Jurkat, Clone E6-1 (cell line): ENCODE measurements at regions not wholly inside any gene's neighbourhood (a gene's known extent, or its start where the extent isn't known, plus 50 kb on each side); places are given as distances from the start of the nearest gene placed in this dataset.
"Not testable (repeated sequence)": the region's sequence is repeated elsewhere in the genome, so short reads cannot be mapped to it uniquely, and the experiment has no call there.

Experiments
- DNase-seq: peaks from one replicate; pipeline ENCODE4 v3.0.0-alpha.2; 2011; ENCODE audit warnings: low read depth, low spot score
- H3K4me3 ChIP-seq: 2 replicates; pipeline ENCODE4 v1.5.1; 2011; ENCODE audit warnings: mild to moderate bottlenecking, low read length, control low read depth, moderate library complexity

GRCh38 chr15:23835953-23836352, 148.8 kb upstream of the NDN start:
- H3K4me3 ChIP-seq: no peak overlapping the region
- DNase-seq: no peak

DNA sequence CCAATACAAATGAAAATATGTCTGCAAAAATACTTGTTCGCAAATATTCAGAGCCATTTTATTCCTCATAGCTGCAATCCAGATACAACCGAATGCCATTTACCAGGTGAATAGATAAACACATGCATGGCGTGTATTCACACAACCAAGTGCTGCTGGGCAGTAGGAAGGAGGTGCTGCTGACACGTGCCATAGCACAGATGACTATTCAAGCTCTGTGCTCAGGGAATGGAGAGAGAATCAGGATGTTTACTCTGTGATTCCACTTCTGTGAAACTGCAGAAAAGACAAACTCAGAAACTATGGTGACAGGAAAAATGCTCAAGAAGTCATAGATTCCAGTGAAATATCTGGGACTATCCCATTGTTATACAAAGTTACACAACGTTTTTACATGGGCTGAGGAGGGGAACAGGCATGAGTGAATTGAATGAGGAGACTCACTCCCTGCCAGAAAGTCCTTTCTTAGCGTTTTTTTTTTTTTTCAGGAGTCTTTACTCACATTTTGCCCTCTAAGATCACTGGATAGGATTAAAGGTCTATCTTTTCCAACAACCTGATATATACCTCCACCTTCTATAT, 152.9 kb upstream of the NDN start:
- DNase-seq: no peak
- H3K4me3 ChIP-seq: no peak overlapping the region

DNA sequence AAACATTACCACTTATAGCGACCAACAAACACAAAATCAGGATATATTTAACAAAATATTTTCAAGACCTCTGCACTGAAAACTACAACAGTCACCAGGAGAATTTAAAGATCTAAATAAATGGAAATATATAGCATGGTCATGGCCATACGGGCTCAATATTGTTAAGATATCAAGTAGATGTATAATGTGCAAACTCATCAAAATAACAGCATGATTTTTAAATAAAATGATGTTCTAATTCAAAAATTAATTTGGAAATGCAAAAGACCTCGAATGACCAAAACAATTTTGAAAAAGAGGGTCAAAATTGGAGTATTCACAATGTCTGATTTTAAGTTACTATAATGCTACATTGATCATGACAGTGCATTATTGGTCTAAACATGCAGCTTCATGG, 159.1 kb upstream of the NDN start:
- no peak overlapping the region for H3K4me3 ChIP-seq
- no peak for DNase-seq

DNA sequence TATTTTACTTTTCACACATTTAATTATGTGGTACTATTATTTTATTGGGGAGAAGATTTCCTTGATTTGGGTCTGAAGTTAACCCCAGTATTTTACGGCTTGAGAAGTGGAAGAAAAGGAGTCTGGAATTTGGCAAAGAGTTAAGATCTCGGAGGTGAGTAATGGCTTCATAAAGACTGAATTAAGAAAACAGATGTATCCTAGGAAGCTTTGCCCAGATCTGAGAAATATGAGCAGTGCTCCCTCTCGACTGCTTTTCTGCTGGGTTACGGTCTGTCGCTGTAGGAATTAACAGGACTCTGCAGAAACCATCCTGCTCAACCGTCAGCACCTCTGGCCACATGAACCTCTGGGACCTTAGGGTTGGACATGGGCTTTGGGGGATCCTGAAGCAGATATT, 163.6 kb upstream of the NDN start:
- H3K4me3 ChIP-seq: no peak overlapping the region
- DNase-seq: no peak

DNA sequence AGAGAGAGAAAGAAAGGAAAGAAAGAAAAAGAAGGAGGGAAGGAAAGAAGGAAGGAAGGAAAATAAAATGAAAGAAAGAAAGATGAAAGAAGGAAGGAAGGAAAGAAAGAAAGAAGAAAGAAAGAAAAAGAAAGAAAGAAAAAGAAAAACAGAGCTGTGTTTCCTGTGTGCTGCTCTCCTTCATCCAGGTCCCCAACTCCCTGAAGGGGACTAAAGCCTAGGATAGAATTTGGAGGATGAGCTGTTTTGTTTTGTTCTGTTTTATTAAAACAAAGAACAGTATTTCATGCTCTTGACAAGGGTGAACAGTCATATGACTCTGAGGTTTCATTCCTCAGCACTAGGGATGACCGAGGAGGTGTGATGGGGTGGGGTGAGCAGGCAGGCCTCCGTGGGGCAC, 164.8 kb upstream of the NDN start:
- DNase-seq: no peak
- H3K4me3 ChIP-seq: no peak overlapping the region

- DNase-seq: no peak
- H3K4me3 ChIP-seq: no peak overlapping the region
Measured at GRCh38 chr15:23853286-23853685, 166.2 kb upstream of the NDN start.

DNA sequence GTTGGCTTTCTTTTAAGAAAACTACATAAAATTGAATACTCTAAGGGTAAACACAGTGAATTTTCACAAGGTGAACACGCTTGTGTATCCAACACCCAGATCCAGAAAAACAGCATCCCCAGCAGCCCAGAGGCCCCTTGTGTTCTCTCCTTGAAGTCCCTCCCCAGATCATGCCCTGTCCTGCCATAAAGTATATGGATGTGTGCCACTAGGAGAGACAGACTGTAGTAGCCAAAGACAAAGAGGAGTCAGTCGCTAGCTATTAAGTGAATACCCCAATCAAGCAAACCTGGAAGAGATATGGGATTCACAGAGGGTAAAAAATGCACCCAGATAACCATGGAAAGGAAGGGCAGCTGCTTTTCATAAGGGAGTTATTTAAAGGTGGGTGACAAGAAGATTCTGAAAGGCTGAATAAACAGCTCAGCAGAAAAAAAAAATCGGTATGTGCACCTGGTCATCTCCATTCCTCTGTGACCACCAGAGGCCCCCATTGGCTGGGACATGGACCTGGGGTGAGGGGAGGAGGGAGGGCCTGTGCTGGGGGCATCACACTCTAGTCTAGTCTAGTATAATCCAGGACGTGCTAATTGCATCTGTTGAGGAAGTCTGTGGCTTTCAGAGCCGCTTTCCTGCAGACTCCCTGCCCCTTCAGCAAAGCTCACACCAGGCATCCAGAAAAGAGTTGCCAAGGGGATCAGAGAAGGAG, 167.3 kb upstream of the NDN start:
- H3K4me3 ChIP-seq: no peak overlapping the region
- peak; percentile 5 for DNase-seq

GRCh38 chr15:23854912-23855659, 168.0 kb upstream of the NDN start:
- no peak overlapping the region for H3K4me3 ChIP-seq
- DNase-seq: no peak

- no peak for DNase-seq
Measured at GRCh38 chr15:23855947-23856346, 168.8 kb upstream of the NDN start.

DNA sequence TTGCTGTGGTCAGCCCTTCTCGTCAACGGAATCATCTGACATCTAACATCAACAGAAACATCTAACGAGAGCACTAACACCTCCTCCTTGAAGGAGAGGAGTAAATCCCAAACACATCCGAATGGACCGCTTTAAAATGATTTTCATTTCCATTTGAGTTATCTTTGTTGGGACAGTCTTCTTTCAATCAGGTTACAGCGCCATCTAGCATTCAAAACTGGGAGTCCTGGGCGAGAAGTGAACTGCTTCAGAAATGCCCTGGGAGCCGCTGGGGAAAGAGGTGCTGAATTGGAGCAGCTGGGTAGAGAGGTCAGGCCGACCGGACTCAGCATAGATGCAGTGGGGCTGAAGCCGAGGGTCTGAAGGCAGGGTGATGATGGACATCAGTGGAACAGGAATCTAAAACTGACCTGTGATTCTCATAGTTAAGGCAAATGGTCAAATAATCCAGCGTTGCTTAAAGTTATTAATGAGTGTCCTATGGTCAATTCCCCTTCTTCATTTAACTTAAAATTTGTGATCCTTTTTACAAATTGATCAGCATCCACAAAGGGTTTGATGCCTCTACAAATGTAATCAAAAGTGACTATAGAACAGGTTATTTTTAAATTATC, 170.0 kb upstream of the NDN start:
- no peak overlapping the region for H3K4me3 ChIP-seq
- DNase-seq: peak; percentile 22

More at GRCh38 chr15:23855947-23856346, 168.8 kb upstream of the NDN start:
- no peak overlapping the region for H3K4me3 ChIP-seq

DNA sequence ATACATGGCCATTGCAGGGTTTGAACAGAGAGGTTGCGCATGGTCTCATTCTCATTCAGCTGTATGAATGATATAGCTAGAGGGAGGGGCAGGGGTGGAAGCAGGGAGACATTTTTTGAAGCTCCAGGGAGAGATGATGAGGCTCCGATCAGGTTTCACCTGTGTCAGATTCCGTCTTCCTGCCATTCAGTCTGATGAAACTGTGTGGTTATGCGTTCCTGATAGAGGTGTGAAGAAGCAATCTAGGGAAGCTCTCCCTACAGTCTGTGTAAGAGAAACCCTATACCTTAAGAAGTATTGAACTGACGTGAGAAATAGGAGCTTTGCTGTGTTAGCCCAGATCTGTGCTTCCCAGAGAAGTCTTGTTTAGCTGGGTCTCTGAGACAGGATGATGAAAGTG, 171.9 kb upstream of the NDN start:
- H3K4me3 ChIP-seq: no peak overlapping the region

DNA sequence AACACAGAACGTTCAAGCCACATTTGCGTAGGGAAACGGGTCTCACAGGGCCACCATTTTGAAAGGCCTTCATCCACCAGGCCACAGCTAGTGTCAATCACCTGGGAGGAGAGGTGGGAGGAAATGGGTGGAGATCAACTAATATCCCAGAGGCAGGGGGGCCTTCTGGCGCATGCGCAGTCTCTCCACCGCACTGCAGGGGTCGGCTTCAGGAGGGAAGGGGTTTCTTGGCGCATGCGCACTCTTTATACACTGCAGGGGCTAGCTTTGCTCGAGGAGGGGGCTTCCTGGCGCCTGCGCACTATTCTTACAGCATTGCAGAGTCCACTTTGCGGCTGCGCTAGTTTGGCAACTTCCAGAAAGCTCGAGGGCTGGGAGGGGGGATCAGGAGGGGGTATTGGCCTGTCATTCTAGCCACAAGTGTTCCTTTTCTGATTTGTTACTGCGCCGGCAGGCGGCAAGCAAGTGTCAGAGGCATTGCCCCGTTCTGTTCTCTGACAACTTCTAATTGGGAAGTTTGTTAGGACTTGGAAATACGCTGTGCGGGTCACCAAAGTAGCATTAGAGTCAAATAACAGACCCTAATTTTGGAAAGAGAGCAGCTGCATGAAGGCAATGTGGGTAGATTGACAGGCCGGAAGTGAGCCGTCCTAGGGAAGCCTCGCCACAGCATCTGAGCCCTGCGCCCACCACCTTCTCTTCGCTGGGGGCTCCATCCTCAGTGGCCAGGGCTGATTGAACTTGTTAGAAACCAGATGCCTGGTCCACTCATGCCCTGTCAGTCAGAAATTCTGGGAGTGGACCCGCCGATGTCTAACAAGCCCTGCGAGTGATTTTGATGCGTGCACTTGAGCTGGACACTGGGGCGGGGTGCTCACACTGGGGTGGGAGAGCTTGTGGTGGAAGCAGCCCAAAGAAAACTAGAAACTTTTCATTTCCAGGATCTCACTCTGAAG, 173.5 kb upstream of the NDN start:
- H3K4me3 ChIP-seq: no peak overlapping the region
- no peak for DNase-seq

More for the DNA sequence above, 171.9 kb upstream of the NDN start:
- no peak for DNase-seq

DNA sequence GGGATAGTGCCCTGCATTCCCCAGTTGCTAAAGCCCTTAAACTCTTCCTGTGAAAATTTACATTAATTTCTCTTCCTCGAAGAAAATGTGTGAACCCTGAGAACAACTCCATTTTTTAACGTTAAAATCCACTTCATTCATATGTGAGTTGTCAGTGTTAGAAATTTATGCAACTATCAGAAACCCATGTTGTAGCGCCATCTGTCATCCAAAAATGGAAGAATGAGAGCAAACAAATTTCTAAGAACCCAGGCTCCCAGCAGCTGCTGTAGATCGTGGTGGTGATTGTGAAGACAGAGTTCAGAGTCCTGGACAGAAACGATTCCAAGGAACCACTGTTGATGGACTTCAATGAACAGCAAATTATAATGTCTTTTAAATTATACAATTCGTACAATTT, 179.7 kb upstream of the NDN start:
- peak; percentile 22 for DNase-seq

DNA sequence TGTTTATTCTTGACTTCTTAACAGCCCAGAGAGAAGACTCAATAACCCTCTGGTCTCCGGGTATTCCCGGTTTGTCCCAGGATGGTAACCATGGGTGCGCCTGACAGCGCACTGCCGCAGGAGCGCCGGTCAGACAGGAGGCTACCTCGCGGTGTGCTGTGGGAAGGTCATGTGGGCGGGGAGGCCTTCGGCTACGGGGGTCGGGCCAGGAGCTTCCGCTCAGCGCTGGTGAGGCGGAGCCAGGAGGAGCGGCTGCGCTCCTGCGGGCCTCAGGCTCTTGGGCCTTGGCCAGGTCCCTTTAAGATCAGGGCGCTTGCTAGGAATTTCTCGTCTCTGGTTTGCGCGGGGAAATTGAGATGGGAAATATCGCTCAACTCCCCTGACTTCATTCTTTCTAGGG, 182.3 kb upstream of the NDN start:
- no peak overlapping the region for H3K4me3 ChIP-seq
- no peak for DNase-seq

More for the DNA sequence above, 179.7 kb upstream of the NDN start:
- no peak overlapping the region for H3K4me3 ChIP-seq

GRCh38 chr15:23873613-23874012, 186.5 kb upstream of the NDN start:
- not testable (repeated sequence) for H3K4me3 ChIP-seq
- peak; percentile 68 for DNase-seq

- peak; percentile 62 for DNase-seq
Measured at GRCh38 chr15:23877502-23878412, 190.7 kb upstream of the NDN start.

DNA sequence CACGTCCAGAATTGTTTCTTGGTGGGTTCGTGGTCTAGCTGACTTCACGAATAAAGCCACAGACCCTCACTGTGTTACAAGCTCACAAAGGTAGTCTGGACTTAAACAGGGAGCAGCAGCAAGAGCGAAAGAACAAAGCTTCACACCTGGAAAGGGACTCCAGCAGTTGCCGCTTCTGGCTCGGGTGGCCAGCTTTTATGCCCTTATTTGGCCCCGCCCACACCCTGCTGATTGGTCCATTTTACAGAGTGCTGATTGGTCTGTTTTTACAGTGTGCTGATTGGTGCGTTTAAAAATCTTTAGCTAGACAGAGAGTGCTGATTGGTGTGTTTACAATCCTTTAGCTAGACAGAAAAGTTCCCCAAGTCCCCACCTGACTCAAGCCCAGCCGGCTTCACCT, 194.2 kb upstream of the NDN start:
- DNase-seq: no peak
- no peak overlapping the region for H3K4me3 ChIP-seq

More at GRCh38 chr15:23877502-23878412, 190.7 kb upstream of the NDN start:
- H3K4me3 ChIP-seq: peak overlapping the region; percentile 7

- no peak for DNase-seq
- H3K4me3 ChIP-seq: no peak overlapping the region
Measured at GRCh38 chr15:23890218-23890617, 203.1 kb upstream of the NDN start.
